HL-60 (cell line): ENCODE measurements at regions not wholly inside any gene's neighbourhood (a gene's known extent, or its start where the extent isn't known, plus 50 kb on each side); places are given as distances from the start of the nearest gene placed in this dataset.

ENCODE experiments used
- DNase-seq, 2 experiments: peaks; one replicate each; pipeline ENCODE4 v3.0.0-alpha.2; 2010 to 2020; ENCODE audit warnings: low read depth in 1 of 2, low spot score in 1 of 2
- H3K27ac ChIP-seq: fragments of 250-450 bp; sonication (Bioruptor Pico); replicated peaks from 2 replicates; pipeline ENCODE4 v1.5.1; 2020; ENCODE audit warnings: mild to moderate bottlenecking, moderate library complexity
- H3K27me3 ChIP-seq: fragments of 250-450 bp; sonication (Bioruptor Pico); 2 replicates; pipeline ENCODE4 v1.5.1; 2021; ENCODE audit warnings: mild to moderate bottlenecking, moderate library complexity; ENCODE audit not compliant: insufficient read depth, poor library complexity, severe bottlenecking
- H3K4me3 ChIP-seq: replicated peaks from 2 replicates; pipeline ENCODE4 v1.5.1; 2011; ENCODE audit warnings: mild to moderate bottlenecking, control low read depth, low read length; ENCODE audit not compliant: insufficient read depth
- GABPA ChIP-seq: IDR thresholded peaks from 2 replicates; pipeline ENCODE4 v1.6.1; 2012; ENCODE audit warnings: low read depth
- POLR2AphosphoS5 ChIP-seq: IDR thresholded peaks from 2 replicates; pipeline ENCODE4 v1.6.1; 2012; ENCODE audit warnings: low read depth
- REST ChIP-seq: IDR thresholded peaks from 2 replicates; pipeline ENCODE4 v1.6.1; 2012; ENCODE audit warnings: low read depth; ENCODE audit not compliant: insufficient replicate concordance
- SPI1 ChIP-seq: IDR thresholded peaks from 2 replicates; pipeline ENCODE4 v1.6.1; 2012; ENCODE audit warnings: low read depth, mild to moderate bottlenecking, borderline replicate concordance
- TF ChIP-seq, protein P1 (sequence below): IDR thresholded peaks from one replicate; pipeline ENCODE4 v1.5.1; 2011; ENCODE audit warnings: low read length, control low read depth, inconsistent platforms; ENCODE audit not compliant: insufficient read depth

- no peak overlapping the region for H3K4me3 ChIP-seq
- no peak overlapping the region for H3K27ac ChIP-seq
- peaks cover 12% of the 10 kb centered on the region for H3K27me3 ChIP-seq
- TF ChIP-seq SPI1 = no peak
- DNase-seq = no peak
Observed at GRCh38 chr18:45337477-45337876, 277.8 kb upstream of the SLC14A2 start.

DNA sequence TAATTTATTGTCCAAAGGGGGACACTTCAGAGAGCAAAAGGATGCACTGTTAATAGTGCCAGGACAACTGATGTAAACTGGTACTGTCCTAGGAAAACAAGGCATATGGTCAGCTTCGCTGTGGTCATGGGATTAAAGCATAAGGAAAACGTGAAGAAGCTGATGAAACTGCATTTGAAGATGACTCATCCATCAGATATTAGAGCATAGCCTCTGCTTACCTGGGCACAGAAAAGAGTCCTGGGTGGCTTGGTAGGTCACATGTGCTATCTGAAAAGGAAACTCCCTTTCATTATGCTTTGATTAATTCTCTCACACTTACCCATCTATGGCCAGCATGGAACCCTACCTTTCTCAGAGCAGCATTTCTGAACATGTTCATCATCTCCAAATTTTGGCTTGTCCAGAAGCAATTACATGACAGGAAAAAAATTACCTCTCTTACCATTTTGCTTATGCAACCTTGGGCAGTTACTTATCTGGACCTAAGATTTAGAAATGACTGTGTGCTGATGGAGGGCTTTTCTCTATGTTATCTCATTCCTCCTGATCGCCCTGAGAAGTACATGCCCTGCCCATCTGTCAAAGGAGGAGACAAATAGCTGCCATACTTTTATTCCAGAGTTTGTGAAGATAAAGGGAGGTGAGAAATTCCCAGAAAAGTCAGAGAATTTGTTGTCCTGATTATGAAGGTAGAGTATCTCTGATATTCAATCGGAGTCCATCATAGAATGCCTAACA, 275.3 kb upstream of the SLC14A2 start:
- Histone ChIP-seq H3K4me3 (no peak overlapping the region), H3K27me3 (peaks cover 12% of the 10 kb centered on the region), H3K27ac (no peak overlapping the region)
- no peak for TF ChIP-seq GABPA
- TF ChIP-seq, protein P1, sequence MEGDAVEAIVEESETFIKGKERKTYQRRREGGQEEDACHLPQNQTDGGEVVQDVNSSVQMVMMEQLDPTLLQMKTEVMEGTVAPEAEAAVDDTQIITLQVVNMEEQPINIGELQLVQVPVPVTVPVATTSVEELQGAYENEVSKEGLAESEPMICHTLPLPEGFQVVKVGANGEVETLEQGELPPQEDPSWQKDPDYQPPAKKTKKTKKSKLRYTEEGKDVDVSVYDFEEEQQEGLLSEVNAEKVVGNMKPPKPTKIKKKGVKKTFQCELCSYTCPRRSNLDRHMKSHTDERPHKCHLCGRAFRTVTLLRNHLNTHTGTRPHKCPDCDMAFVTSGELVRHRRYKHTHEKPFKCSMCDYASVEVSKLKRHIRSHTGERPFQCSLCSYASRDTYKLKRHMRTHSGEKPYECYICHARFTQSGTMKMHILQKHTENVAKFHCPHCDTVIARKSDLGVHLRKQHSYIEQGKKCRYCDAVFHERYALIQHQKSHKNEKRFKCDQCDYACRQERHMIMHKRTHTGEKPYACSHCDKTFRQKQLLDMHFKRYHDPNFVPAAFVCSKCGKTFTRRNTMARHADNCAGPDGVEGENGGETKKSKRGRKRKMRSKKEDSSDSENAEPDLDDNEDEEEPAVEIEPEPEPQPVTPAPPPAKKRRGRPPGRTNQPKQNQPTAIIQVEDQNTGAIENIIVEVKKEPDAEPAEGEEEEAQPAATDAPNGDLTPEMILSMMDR = no peak
- no peak for TF ChIP-seq SPI1
- no peak for TF ChIP-seq POLR2AphosphoS5
- TF ChIP-seq REST = no peak
- no peak for DNase-seq

DNA sequence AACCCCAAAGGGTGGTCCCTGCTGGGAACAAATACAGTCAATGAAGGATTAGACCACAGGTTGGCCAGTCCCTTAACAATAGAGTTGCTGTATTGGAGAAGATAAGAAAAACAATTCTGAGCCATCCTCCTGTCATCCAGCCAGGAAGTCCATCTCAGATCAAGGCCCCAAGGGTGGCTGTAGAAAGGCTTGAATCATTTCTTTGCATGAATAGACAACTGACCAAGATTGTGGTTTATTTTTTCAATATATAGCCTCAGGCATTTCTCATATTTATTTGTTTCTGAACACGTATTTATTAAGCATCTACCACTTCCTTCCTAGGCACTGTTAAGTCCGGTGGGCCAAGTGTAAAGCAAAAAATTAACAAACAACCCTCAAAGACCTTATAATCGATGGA, 274.4 kb upstream of the SLC14A2 start:
- Histone ChIP-seq H3K27me3 (peaks cover 12% of the 10 kb centered on the region), H3K4me3 (no peak overlapping the region), H3K27ac (no peak overlapping the region)
- TF ChIP-seq, protein P1 = no peak
- TF ChIP-seq REST = no peak
- no peak for DNase-seq

DNA sequence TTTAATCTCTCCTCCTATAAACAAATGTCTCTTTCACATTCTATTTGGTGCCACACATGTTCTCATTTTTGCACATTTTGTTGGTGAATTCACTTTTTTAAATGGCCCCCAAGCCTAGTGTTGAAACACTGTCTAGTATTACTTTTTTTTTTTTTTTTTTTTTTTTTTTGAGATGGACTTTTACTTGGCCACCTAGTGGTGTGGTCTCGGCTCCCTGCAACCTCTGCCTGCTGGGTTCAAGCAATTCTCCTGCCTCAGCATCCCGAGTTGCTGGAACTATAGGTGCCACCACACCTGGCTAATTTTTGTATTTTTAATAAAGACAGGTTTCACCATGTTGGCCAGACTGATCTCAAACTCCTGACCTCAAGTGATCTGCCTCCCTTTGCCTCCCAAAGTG, 273.8 kb upstream of the SLC14A2 start:
- Histone ChIP-seq H3K27ac (no peak overlapping the region), H3K27me3 (peaks cover 12% of the 10 kb centered on the region), H3K4me3 (no peak overlapping the region)
- no peak for DNase-seq
- TF ChIP-seq REST (no peak), POLR2AphosphoS5 (no peak), GABPA (no peak), SPI1 (no peak)
- TF ChIP-seq, protein P1 = no peak
